OCI-LY7 (cell line): ENCODE measurements at regions not wholly inside any gene's neighbourhood (a gene's known extent, or its start where the extent isn't known, plus 50 kb on each side); places are given as distances from the start of the nearest gene placed in this dataset.
"Not testable (repeated sequence)": the region's sequence is repeated elsewhere in the genome, so short reads cannot be mapped to it uniquely, and the experiment has no call there.

Source experiments
- BruUV-seq: library from RNA; stranded (reverse); fragments of 400-500 nt; replicated peaks from 2 replicates; lab custom pipeline; 2021; lab: Mats Ljungman, UMichigan
- CTCF ChIA-PET: fragments of 300-600 bp; sonication (Branson Sonifier 250); formaldehyde crosslinking; loops from one replicate; lab custom pipeline; 2022; ENCODE audit warnings: antibody characterized with exemption; ENCODE audit not compliant: unreplicated experiment; lab: Charles Lee
- POLR2A ChIA-PET: fragments of 300-600 bp; sonication (Branson Sonifier 250); formaldehyde crosslinking; loops from one replicate; lab custom pipeline; 2022; ENCODE audit warnings: antibody characterized with exemption; lab: Charles Lee
- DNase-seq: peaks from one replicate; pipeline ENCODE4 v3.0.0-alpha.2; 2015; ENCODE audit warnings: low spot score
- H2AFZ ChIP-seq: fragments of 200-600 bp; sonication (generic), shearing (Covaris generic); 2 replicates; pipeline ENCODE4 v1.6.1; 2014; ENCODE audit warnings: mild to moderate bottlenecking, antibody characterized with exemption, low read length, moderate library complexity
- H3K27ac ChIP-seq: fragments of 200-600 bp; sonication (generic); 2 replicates; pipeline ENCODE4 v1.5.1; 2014; ENCODE audit warnings: mixed run types, low read depth, mild to moderate bottlenecking, moderate library complexity, low read length, inconsistent platforms; ENCODE audit not compliant: poor library complexity, severe bottlenecking
- H3K36me3 ChIP-seq: fragments of 200-600 bp; sonication (generic); 2 replicates; pipeline ENCODE4 v1.6.1; 2014; ENCODE audit warnings: mild to moderate bottlenecking, antibody characterized with exemption, low read length, moderate library complexity, mixed read lengths; ENCODE audit not compliant: insufficient read depth
- H3K4me1 ChIP-seq: fragments of 200-600 bp; sonication (generic); 2 replicates; pipeline ENCODE4 v1.5.1; 2014; ENCODE audit warnings: mild to moderate bottlenecking, low read length; ENCODE audit not compliant: insufficient read depth, poor library complexity, severe bottlenecking
- H3K4me2 ChIP-seq: fragments of 200-600 bp; sonication (generic); 2 replicates; pipeline ENCODE4 v1.6.1; 2014; ENCODE audit warnings: mild to moderate bottlenecking, low read length
- H3K4me3 ChIP-seq: fragments of 200-600 bp; sonication (generic); 2 replicates; pipeline ENCODE4 v1.5.1; 2014; ENCODE audit warnings: mild to moderate bottlenecking, low read depth, low read length; ENCODE audit not compliant: poor library complexity, severe bottlenecking
- H3K79me2 ChIP-seq: fragments of 200-600 bp; sonication (generic); 2 replicates; pipeline ENCODE4 v1.6.1; 2016; ENCODE audit warnings: low read depth, mild to moderate bottlenecking, low read length, moderate library complexity, mixed read lengths; ENCODE audit not compliant: insufficient read depth
- H3K9me2 ChIP-seq: fragments of 200-600 bp; sonication (generic); 2 replicates; pipeline ENCODE4 v1.6.1; 2016; ENCODE audit warnings: mild to moderate bottlenecking, low read length, mixed read lengths; ENCODE audit not compliant: insufficient read depth
- H3K9me3 ChIP-seq: fragments of 200-600 bp; sonication (generic); 2 replicates; pipeline ENCODE4 v1.6.1; 2014; ENCODE audit warnings: mild to moderate bottlenecking, mixed run types, low read length, mixed read lengths
- H4K20me1 ChIP-seq: fragments of 200-600 bp; sonication (generic); 2 replicates; pipeline ENCODE4 v1.6.1; 2014; ENCODE audit warnings: mild to moderate bottlenecking, antibody characterized with exemption, low read length, moderate library complexity, mixed read lengths; ENCODE audit not compliant: insufficient read depth
- intact Hi-C: fragments of 100-400 bp; cut with micrococcal nuclease; formaldehyde crosslinking; loops from one replicate; pipeline ENCODE4 v1.10.0; 2022; ENCODE audit not compliant: unreplicated experiment

GRCh38 chr6:104676679-104677078 is 183.0 kb downstream of the HACE1 start:
- H4K20me1 ChIP-seq, DNase-seq, H3K79me2 ChIP-seq, H3K4me3 ChIP-seq, H2AFZ ChIP-seq, H3K4me2 ChIP-seq, H3K9me2 ChIP-seq, BruUV-seq, H3K36me3 ChIP-seq, CTCF ChIA-PET, intact Hi-C loops, H3K4me1 ChIP-seq, POLR2A ChIA-PET, H3K27ac ChIP-seq: not testable (repeated sequence)
- H3K9me3 ChIP-seq, result peaks cover 14% of the 10 kb centered on the region; the same call in 1 of the 2 replicates

GRCh38 chr6:104675161-104675560 is 184.6 kb downstream of the HACE1 start:
- H3K79me2 ChIP-seq, H3K36me3 ChIP-seq, BruUV-seq, intact Hi-C loops, H3K4me2 ChIP-seq, H3K9me2 ChIP-seq, H4K20me1 ChIP-seq, H3K4me3 ChIP-seq, H3K27ac ChIP-seq, H2AFZ ChIP-seq, CTCF ChIA-PET, DNase-seq, H3K4me1 ChIP-seq: not testable (repeated sequence)
- H3K9me3 ChIP-seq, result peaks cover 14% of the 10 kb centered on the region; the same call in 1 of the 2 replicates
- POLR2A ChIA-PET, result interaction anchor here (1.3 to 1.8 kb wide), 2 partner anchors 16 to 22 kb away, joined by 3 to 6 read pairs; no protein-coding TSS in a partner anchor

GRCh38 chr6:104673078-104673477 is 186.6 kb downstream of the HACE1 start:
- H3K79me2 ChIP-seq, H3K4me2 ChIP-seq, H3K9me3 ChIP-seq, H3K4me1 ChIP-seq, H3K9me2 ChIP-seq, H2AFZ ChIP-seq, BruUV-seq, H4K20me1 ChIP-seq, H3K36me3 ChIP-seq, intact Hi-C loops, H3K27ac ChIP-seq, CTCF ChIA-PET, POLR2A ChIA-PET, DNase-seq, H3K4me3 ChIP-seq: not testable (repeated sequence)

- POLR2A ChIA-PET, result not testable (repeated sequence)
Measured at GRCh38 chr6:104671591-104671891, 188.2 kb downstream of the HACE1 start.

GRCh38 chr6:104670834-104671590 is 188.7 kb downstream of the HACE1 start:
- H3K9me3 ChIP-seq, H3K36me3 ChIP-seq, BruUV-seq, H3K27ac ChIP-seq, DNase-seq, H3K4me3 ChIP-seq, H3K9me2 ChIP-seq, H3K4me2 ChIP-seq, intact Hi-C loops, H2AFZ ChIP-seq, H3K4me1 ChIP-seq, H4K20me1 ChIP-seq, H3K79me2 ChIP-seq, CTCF ChIA-PET: not testable (repeated sequence)
- POLR2A ChIA-PET, result interaction anchor here (0.6 kb wide), 2 partner anchors 353 to 391 kb away, joined by 3 to 6 read pairs; no protein-coding TSS in a partner anchor

More at GRCh38 chr6:104671591-104671891, 188.2 kb downstream of the HACE1 start:
- H3K9me3 ChIP-seq, BruUV-seq, intact Hi-C loops, H3K4me1 ChIP-seq, H3K27ac ChIP-seq, H3K4me2 ChIP-seq, H3K36me3 ChIP-seq, H2AFZ ChIP-seq, DNase-seq, H4K20me1 ChIP-seq, H3K9me2 ChIP-seq, CTCF ChIA-PET, H3K79me2 ChIP-seq, H3K4me3 ChIP-seq: not testable (repeated sequence)
